ENCODE measurements at regions not wholly inside any gene's neighbourhood (a gene's known extent, or its start where the extent isn't known, plus 50 kb on each side); places are given as distances from the start of the nearest gene placed in this dataset.

- TF ChIP-seq CTCF (IDR thresholded peaks at IDR 0.05; ENCODE audit: insufficient read depth, low read length) = no peak
- TF ChIP-seq REST (IDR thresholded peaks at IDR 0.05; ENCODE audit: insufficient replicate concordance, low read depth) = no peak
- no peak for TF ChIP-seq POLR2AphosphoS5 (IDR thresholded peaks at IDR 0.05; ENCODE audit: low read depth)
- TF ChIP-seq SPI1 (IDR thresholded peaks at IDR 0.05; ENCODE audit: borderline replicate concordance, low read depth) = no peak
These were observed 132.4 kb upstream of the MEF2C start for GRCh38 chr5:89015409-89015808.
